ENCODE measurements at regions not wholly inside any gene's neighbourhood (a gene's known extent, or its start where the extent isn't known, plus 50 kb on each side); places are given as distances from the start of the nearest gene placed in this dataset.

- ATAC-seq (no peak), FAIRE-seq (no peak), DNase-seq (ENCODE audit: extremely low read depth in 1 of 4, low spot score in 3 of 4) (no peak)
- Histone ChIP-seq H2AFZ (ENCODE audit: low read depth, low read length) (no peak overlapping the region), H3K27me3 (ENCODE audit: control insufficient read depth in 2 of 2, insufficient read depth in 2 of 2, low read length in 2 of 2) (no peaks in the 10 kb centered on the region), H3K9me1 (ENCODE audit: control insufficient read depth, insufficient read depth, low read length) (no peaks in the 10 kb centered on the region), H3K79me2 (ENCODE audit: control insufficient read depth, insufficient read depth, low read length) (no peaks in the 10 kb centered on the region), H3K4me1 (replicated peaks in 1 of 2; ENCODE audit: control insufficient read depth in 2 of 2, insufficient read depth in 2 of 2, low read length in 2 of 2) (no peaks in the 10 kb centered on the region), H3K9ac (ENCODE audit: insufficient read depth in 1 of 2, low read depth in 2 of 2, low read length in 2 of 2) (no peak overlapping the region), H3K9me3 (replicated peaks; ENCODE audit: control insufficient read depth, insufficient read depth, low read depth, low read length) (no peaks in the 10 kb centered on the region), H4K20me1 (replicated peaks; ENCODE audit: control insufficient read depth, insufficient read depth, low read length) (no peaks in the 10 kb centered on the region), H3K4me3 (no peak overlapping the region), H3K27ac (ENCODE audit: extremely low read depth, low read depth, low read length) (no peak overlapping the region), H3K36me3 (ENCODE audit: control insufficient read depth, insufficient read depth, low read length) (no peaks in the 10 kb centered on the region), H3K4me2 (ENCODE audit: insufficient read depth, low read length) (no peak overlapping the region)
- BruUV-seq (replicated peaks) = no TSS peak
- in situ Hi-C loops (cut with MboI) = no loop called here
- intact Hi-C loops (cut with micrococcal nuclease) = loop anchor here (5.0 kb wide), 1 partner anchor 300 kb away; no protein-coding TSS in a partner anchor
- ChIA-PET CTCF (ENCODE audit: low intra/inter-chr PET ratio) (no interaction called here), POLR2A (interaction anchor here (0.7 kb wide), 1 partner anchor 10 kb away, joined by 3 read pairs; no protein-coding TSS in a partner anchor)
- TF ChIP-seq PTTG1 (tag; IDR thresholded peaks at IDR 0.05; ENCODE audit: low read depth) (no peak), CTCF (IDR thresholded peaks at IDR 0.05 in 2 of 3, conservative IDR thresholded peaks at IDR 0.05 in 1 of 3; ENCODE audit: insufficient read depth in 2 of 3, low read depth in 1 of 3, low read length in 3 of 3) (no peak), TGIF2 (CRISPR knock-in tag; IDR thresholded peaks at IDR 0.05) (no peak), XRCC3 (IDR thresholded peaks at IDR 0.05) (no peak)
- TF ChIP-seq, protein P1, sequence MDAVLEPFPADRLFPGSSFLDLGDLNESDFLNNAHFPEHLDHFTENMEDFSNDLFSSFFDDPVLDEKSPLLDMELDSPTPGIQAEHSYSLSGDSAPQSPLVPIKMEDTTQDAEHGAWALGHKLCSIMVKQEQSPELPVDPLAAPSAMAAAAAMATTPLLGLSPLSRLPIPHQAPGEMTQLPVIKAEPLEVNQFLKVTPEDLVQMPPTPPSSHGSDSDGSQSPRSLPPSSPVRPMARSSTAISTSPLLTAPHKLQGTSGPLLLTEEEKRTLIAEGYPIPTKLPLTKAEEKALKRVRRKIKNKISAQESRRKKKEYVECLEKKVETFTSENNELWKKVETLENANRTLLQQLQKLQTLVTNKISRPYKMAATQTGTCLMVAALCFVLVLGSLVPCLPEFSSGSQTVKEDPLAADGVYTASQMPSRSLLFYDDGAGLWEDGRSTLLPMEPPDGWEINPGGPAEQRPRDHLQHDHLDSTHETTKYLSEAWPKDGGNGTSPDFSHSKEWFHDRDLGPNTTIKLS (IDR thresholded peaks at IDR 0.05; ENCODE audit: borderline replicate concordance, low read depth) = no peak
- WGBS (ENCODE audit: insufficient coverage, low coverage, missing lambda C conversion rate) = 4% methylated on average over 8 of the region's 8 CpGs
Observed at GRCh38 chr5:122701640-122702523, 73.0 kb upstream of the SNX2 start.
